H1 (cell line): ENCODE measurements at regions not wholly inside any gene's neighbourhood (a gene's known extent, or its start where the extent isn't known, plus 50 kb on each side); places are given as distances from the start of the nearest gene placed in this dataset.

ENCODE experiments used
- EP300 ChIP-seq, 2 experiments: IDR thresholded peaks; 1 replicate in 1 of 2; 2 replicates in 1 of 2; pipeline ENCODE4 v1.6.1; 2011 to 2012; ENCODE audit warnings: low read depth in 2 of 2, low read length in 2 of 2, mild to moderate bottlenecking in 2 of 2, borderline replicate concordance in 1 of 2, inconsistent platforms in 1 of 2, moderate library complexity in 1 of 2
- GTF2F1 ChIP-seq: IDR thresholded peaks from 2 replicates; pipeline ENCODE4 v1.6.1; 2012; ENCODE audit warnings: low read depth, low read length, improper control_type of control experiment, borderline replicate concordance
- RFX5 ChIP-seq: IDR thresholded peaks from 2 replicates; pipeline ENCODE4 v1.6.1; 2011; ENCODE audit warnings: low read depth, low read length, improper control_type of control experiment, borderline replicate concordance

DNA sequence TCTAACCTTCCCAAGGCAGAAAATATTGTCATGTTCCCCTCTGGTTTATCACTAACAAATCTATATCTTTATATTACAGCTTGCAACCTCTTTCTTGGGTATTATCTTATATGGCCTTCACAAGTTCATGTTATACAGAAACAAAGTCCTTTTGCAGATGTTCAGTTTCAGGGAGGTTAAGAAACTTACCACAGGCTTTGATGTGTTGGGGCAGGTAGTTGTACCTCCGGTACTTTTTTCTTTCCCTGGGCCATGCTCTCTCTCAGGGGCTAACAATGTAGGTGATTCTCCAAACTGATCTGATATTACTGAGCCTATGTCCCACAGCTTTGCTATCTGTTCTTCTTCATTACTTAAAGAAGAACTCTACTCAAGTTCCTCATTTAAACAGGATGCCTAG is 548.9 kb upstream of the SYT4 start (continued):
- TF ChIP-seq RFX5, result no peak
- TF ChIP-seq GTF2F1, result no peak
- TF ChIP-seq EP300 (IDR thresholded peaks at IDR 0.05; ENCODE audit: borderline replicate concordance in 1 of 2, low read depth in 2 of 2, low read length in 2 of 2), result no peak
